Endodermal cell (in vitro differentiated cells): ENCODE measurements at regions not wholly inside any gene's neighbourhood (a gene's known extent, or its start where the extent isn't known, plus 50 kb on each side); places are given as distances from the start of the nearest gene placed in this dataset.

Source experiments
- DNase-seq: peaks from one replicate; pipeline ENCODE4 v3.0.0-alpha.2; 2017
- H3K27ac ChIP-seq: 2 replicates; pipeline ENCODE4 v1.5.1; 2013; ENCODE audit warnings: mild to moderate bottlenecking, low read depth, low read length, moderate library complexity
- H3K27me3 ChIP-seq: 2 replicates; pipeline ENCODE4 v1.6.1; 2013; ENCODE audit warnings: mild to moderate bottlenecking, low read length, moderate library complexity; ENCODE audit not compliant: insufficient read depth, control insufficient read depth, poor library complexity, severe bottlenecking
- H3K36me3 ChIP-seq: 2 replicates; pipeline ENCODE4 v1.7.0; 2013; ENCODE audit warnings: mild to moderate bottlenecking, low read length, moderate library complexity; ENCODE audit not compliant: control insufficient read depth, insufficient read depth
- H3K4me1 ChIP-seq: one replicate; pipeline ENCODE4 v1.7.0; 2013; ENCODE audit warnings: low read length; ENCODE audit not compliant: control insufficient read depth, insufficient read depth
- H3K4me3 ChIP-seq: 2 replicates; pipeline ENCODE4 v1.5.1; 2013; ENCODE audit warnings: mild to moderate bottlenecking, low read length, moderate library complexity
- H3K9ac ChIP-seq: 2 replicates; pipeline ENCODE4 v1.6.1; 2013; ENCODE audit warnings: mild to moderate bottlenecking, low read length, moderate library complexity; ENCODE audit not compliant: poor library complexity, severe bottlenecking; ENCODE audit errors: extremely low read depth
- H3K9me3 ChIP-seq: 2 replicates; pipeline ENCODE4 v1.6.1; 2013; ENCODE audit warnings: mild to moderate bottlenecking, low read length, moderate library complexity; ENCODE audit not compliant: control insufficient read depth
- H3K27ac Mint-ChIP-seq: 2 replicates; pipeline ENCODE4 v1.8.0; 2020; ENCODE audit warnings: mixed read lengths
- H3K27me3 Mint-ChIP-seq: 2 replicates; pipeline ENCODE4 v1.8.0; 2021; ENCODE audit warnings: mild to moderate bottlenecking, mixed read lengths; ENCODE audit not compliant: insufficient read depth
- H3K36me3 Mint-ChIP-seq: 2 replicates; pipeline ENCODE4 v1.8.0; 2020; ENCODE audit warnings: low read depth, mixed read lengths
- H3K4me1 Mint-ChIP-seq: 2 replicates; pipeline ENCODE4 v1.8.0; 2020; ENCODE audit warnings: mixed read lengths
- H3K4me3 Mint-ChIP-seq: 2 replicates; pipeline ENCODE4 v1.8.0; 2020; ENCODE audit warnings: mild to moderate bottlenecking, moderate library complexity, mixed read lengths
- H3K9me3 Mint-ChIP-seq: 2 replicates; pipeline ENCODE4 v1.8.0; 2020; ENCODE audit warnings: mild to moderate bottlenecking, mixed read lengths
- WGBS, 2 experiments: methylation state at CpG; one replicate each; pipeline versions ENCODE4 v1.1.5 to v1.1.7; 2013; ENCODE audit warnings: missing lambda C conversion rate in 2 of 2, mixed read lengths in 1 of 2; ENCODE audit not compliant: insufficient coverage in 1 of 2, insufficient read length in 1 of 2; 5-methylcytosine and 5-hydroxymethylcytosine counted together
- TF ChIP-seq, protein P1 (sequence below): fragments of 200-600 bp; sonication (generic); conservative IDR thresholded peaks from 2 replicates; pipeline ENCODE4 v1.5.0; 2021; ENCODE audit warnings: antibody characterized with exemption, mild to moderate bottlenecking

DNA sequence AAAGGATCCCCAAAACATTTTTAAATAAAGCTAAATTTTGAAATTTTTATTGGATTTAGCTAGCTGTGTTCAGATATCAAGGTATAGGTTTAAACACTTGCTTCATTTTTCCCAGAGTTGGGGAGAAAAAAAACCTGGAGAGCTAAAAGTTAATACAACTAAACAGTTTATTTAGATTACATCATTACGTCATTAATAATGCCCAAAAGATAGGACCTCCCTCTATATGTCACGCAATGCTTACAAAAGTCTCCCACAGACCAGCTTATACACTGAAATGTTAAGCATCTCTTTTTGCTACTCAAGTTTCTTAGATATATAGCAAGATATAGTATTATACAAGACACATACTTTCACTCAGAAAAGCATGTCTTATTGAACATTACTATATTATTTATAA, 160.0 kb upstream of the SEMA3E start:
- H3K4me1 ChIP-seq = no peaks in the 10 kb centered on the region
- H3K9ac ChIP-seq = no peak overlapping the region
- H3K27me3 ChIP-seq = no peaks in the 10 kb centered on the region
- Mint-ChIP-seq H3K4me3 (no peak overlapping the region), H3K27me3 (no peaks in the 10 kb centered on the region), H3K36me3 (no peaks in the 10 kb centered on the region), H3K9me3 (peaks cover 17% of the 10 kb centered on the region), H3K4me1 (no peaks in the 10 kb centered on the region), H3K27ac (no peak overlapping the region)
- H3K4me3 ChIP-seq = no peak overlapping the region
- no peak for DNase-seq
- WGBS, 2 experiments = 93% methylated on average over 2 of the region's 2 CpGs; no CpG with 5 or more reads in 1 of the 2 experiments
- H3K9me3 ChIP-seq = peaks cover 6% of the 10 kb centered on the region
- H3K27ac ChIP-seq = no peak overlapping the region
- H3K36me3 ChIP-seq = no peaks in the 10 kb centered on the region
- TF ChIP-seq, protein P1, sequence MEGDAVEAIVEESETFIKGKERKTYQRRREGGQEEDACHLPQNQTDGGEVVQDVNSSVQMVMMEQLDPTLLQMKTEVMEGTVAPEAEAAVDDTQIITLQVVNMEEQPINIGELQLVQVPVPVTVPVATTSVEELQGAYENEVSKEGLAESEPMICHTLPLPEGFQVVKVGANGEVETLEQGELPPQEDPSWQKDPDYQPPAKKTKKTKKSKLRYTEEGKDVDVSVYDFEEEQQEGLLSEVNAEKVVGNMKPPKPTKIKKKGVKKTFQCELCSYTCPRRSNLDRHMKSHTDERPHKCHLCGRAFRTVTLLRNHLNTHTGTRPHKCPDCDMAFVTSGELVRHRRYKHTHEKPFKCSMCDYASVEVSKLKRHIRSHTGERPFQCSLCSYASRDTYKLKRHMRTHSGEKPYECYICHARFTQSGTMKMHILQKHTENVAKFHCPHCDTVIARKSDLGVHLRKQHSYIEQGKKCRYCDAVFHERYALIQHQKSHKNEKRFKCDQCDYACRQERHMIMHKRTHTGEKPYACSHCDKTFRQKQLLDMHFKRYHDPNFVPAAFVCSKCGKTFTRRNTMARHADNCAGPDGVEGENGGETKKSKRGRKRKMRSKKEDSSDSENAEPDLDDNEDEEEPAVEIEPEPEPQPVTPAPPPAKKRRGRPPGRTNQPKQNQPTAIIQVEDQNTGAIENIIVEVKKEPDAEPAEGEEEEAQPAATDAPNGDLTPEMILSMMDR = no peak

DNA sequence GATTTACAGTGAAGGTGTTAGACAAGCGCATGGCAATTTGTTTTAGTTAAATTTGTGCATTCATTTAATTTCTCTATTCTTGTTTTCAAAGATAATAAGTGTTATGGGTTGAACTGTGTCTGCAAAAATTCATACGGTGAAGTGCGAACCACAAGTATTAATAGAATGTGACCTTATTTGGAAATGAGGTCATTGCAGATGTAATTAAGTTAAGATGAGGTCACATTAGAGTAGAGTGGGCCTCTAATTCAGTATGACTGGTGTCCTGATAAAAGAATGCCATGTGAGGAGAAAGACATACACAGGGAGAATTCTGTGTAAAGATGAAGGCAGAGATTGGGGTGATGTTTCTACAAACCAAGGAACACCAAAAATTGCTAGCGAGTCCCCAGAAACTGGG, 158.8 kb upstream of the SEMA3E start:
- peaks cover 7% of the 10 kb centered on the region for H3K9me3 Mint-ChIP-seq
- DNase-seq = no peak
- H3K27ac ChIP-seq = no peak overlapping the region
- H3K36me3 ChIP-seq = no peaks in the 10 kb centered on the region
- WGBS, 2 experiments = 67 to 72% methylated on average over 3 to 4 of the region's 4 CpGs
- H3K4me1 Mint-ChIP-seq = no peaks in the 10 kb centered on the region
- no peak overlapping the region for H3K9ac ChIP-seq
- no peaks in the 10 kb centered on the region for H3K36me3 Mint-ChIP-seq
- no peaks in the 10 kb centered on the region for H3K27me3 ChIP-seq
- peaks cover 5% of the 10 kb centered on the region for H3K9me3 ChIP-seq
- no peak overlapping the region for H3K27ac Mint-ChIP-seq
- TF ChIP-seq, protein P1 = no peak
- H3K4me1 ChIP-seq = no peaks in the 10 kb centered on the region
- H3K27me3 Mint-ChIP-seq = no peaks in the 10 kb centered on the region
- no peak overlapping the region for H3K4me3 ChIP-seq
- no peak overlapping the region for H3K4me3 Mint-ChIP-seq

DNA sequence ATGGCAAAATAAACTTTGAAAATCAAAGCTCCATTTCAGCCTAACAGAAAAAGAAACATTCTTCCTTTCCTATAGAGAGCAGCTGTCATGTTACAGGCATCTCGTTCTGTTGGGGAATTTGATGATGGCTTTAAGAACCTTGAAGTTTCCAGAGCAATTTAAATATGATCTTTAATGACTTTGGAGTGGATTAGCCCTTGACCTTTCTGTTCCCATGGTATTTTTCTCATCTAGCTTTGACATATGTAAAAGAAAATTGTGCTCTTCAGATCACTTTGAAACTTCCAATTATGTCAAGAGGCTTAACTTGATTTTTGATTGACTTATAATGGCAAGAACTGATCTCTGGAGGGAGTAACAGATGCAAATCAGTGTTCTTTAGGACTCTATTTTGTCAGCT, 157.6 kb upstream of the SEMA3E start:
- Histone ChIP-seq H3K36me3 (no peaks in the 10 kb centered on the region), H3K4me1 (no peaks in the 10 kb centered on the region), H3K4me3 (no peak overlapping the region), H3K9me3 (no peaks in the 10 kb centered on the region), H3K9ac (no peak overlapping the region), H3K27me3 (no peaks in the 10 kb centered on the region), H3K27ac (no peak overlapping the region)
- no peaks in the 10 kb centered on the region for H3K27me3 Mint-ChIP-seq
- WGBS, 2 experiments = 85% methylated on average over 1 of the region's 1 CpG; no CpG with 5 or more reads in 1 of the 2 experiments
- no peaks in the 10 kb centered on the region for H3K36me3 Mint-ChIP-seq
- no peaks in the 10 kb centered on the region for H3K9me3 Mint-ChIP-seq
- DNase-seq = no peak
- H3K27ac Mint-ChIP-seq = no peak overlapping the region
- TF ChIP-seq, protein P1 = no peak
- H3K4me1 Mint-ChIP-seq = no peaks in the 10 kb centered on the region
- H3K4me3 Mint-ChIP-seq = no peak overlapping the region
